SKM-1 (cell line): ENCODE measurements at regions not wholly inside any gene's neighbourhood (a gene's known extent, or its start where the extent isn't known, plus 50 kb on each side); places are given as distances from the start of the nearest gene placed in this dataset.

Experiments
- DNase-seq: peaks from one replicate; lab custom pipeline; 2025; ENCODE audit not compliant: unreplicated experiment; lab: John Stamatoyannopoulos, UW

DNA sequence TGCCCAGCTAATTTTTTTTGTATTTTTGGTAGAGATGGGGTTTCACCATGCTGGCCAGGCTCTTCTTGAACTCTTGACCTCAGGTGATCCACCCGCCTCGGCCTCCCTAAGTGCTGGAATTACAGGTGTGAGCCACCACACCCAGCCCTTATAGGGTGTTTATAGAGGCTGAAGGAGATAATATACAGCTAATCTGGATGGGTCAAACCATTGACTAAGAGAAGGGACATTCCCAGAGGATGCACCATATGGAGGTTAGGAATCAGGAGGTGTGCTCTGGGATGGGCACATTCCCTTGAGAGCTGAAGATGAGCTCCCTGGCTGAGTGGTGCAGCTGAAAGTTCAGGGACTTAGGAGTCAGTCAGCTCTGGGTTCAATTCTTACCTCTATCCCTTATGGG is 68.3 kb upstream of the SHISA3 start:
- DNase-seq: no peak

DNA sequence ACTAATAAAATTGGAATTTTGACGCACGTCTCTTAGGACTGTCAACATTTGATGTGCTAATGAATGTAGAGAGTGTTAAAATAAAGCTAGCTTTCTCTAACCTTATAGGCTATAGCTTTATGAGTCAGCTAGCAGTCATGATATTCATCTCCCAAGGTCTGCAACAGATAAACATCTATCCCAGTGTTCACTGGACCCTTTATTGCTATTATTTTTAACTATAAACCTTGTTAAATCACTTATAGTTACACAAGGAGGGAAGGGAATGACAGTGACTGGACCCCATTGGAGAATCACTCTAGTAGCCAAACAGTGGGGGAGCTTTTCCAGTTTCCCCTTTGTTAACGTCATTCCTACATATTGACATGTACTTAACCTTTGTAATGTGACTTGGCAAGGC is 67.9 kb upstream of the SHISA3 start:
- no peak for DNase-seq

DNA sequence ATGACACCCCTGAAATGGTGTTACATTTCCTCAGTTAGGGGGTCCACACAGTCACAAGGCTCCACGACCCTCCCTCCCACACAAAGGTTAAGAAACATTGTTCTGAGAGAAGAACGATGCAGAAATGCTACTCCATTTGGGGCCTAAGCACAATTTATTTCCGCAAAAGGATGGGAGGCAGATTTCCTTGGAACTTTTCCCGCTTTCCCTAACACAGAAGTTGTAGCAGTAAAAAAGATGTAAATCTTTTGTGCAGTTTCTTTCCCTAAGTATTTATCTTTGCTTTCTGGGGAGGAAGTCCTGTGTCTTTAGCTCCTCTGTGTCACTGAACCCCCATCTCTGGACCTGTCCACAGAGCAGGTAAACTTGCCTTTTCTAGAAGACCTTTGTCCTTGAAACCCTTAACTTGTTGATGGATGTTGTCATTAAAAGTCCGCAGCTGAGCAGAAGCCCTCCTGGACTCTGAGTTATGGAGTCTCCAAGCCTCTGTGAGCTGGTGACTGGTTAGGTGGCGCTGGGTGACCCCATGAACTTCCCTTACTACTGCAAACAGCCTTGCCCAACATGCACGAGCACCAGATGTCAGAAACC is 67.2 kb upstream of the SHISA3 start:
- DNase-seq: no peak

DNA sequence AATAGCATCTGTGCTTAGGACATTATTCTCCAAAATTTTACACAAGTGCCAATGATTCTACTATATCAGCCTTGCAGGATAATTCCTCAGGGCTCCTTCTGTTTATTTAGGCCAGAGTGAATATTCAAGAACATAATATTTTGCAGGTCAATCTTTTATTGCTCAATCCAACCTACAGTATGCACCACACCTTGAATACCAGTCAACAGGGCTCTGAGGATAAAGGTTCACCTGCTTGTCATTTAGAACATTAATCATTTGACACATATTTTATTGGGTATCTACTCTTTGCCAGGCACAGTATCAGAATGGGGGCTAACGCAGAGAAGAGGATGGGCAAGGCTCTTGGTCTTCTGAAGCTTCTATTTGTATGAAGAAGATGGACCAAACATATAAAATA is 66.2 kb upstream of the SHISA3 start:
- DNase-seq: no peak

DNA sequence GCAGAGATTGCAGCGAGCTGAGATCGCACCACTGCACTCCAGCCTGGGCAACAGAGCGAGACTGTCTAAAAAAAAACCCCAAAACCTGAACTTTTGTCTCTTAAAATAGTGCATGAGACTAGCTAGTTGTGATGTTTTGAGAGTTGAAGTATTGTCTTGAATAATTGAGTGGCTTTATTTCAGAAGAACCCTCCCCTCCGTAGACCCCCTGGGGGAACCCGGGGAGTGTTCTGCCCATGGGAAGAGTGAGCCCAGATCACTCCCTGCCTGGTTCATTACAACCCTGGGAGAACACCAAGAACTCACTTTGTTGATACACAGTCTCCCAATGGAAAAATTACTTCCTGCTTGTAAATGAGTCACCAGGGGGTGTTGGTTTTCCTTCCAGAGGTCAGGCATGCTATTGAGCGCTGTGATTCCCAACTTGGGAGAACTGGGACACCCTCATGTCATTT is 65.3 kb upstream of the SHISA3 start:
- no peak for DNase-seq

DNA sequence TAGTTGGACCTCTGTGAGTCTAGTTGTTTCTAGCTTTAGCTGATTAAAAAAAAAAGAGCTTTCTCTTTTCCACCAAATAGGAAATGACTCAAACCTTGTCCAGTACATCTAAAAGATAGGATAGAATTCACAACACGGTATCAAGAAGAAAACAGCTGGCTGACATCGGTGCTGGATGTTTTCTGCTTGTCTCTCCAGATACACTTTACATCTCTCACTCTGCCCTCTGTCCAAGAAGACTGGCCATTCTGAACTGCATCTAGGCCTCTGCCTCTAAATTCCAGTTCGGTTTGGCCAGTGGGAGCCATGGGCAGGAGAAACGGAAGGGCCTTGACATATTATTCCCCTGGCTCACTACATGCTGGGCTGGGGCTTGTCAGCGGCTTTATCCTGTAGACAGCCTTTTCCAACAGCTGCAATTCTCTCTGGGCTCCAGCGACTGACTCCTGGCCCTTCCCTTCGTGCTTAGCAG is 57.3 kb upstream of the SHISA3 start:
- no peak for DNase-seq

DNA sequence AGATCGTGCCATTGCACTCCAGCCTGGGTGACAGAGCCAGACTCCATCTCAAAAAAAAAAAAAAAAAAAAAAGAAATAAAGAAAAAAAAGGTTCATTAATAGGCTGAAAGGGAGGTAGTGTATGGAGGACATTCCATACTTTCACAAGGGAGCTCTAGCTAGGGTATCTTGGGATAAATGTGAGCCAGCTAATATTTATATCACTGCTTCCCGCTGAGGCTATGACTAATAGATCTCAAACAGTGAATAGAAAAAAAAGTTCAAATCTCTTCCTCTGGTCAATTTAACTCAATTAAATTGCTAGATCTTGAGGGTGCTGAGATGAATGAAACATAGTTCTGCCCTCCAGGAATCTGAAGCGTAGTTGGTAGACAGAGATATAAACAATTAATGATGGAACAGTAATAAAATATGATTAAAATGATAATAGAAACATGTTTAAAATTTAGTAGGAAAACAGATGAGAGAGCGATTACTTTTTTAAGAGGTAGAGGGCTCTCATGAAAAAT is 55.7 kb upstream of the SHISA3 start:
- DNase-seq: no peak

DNA sequence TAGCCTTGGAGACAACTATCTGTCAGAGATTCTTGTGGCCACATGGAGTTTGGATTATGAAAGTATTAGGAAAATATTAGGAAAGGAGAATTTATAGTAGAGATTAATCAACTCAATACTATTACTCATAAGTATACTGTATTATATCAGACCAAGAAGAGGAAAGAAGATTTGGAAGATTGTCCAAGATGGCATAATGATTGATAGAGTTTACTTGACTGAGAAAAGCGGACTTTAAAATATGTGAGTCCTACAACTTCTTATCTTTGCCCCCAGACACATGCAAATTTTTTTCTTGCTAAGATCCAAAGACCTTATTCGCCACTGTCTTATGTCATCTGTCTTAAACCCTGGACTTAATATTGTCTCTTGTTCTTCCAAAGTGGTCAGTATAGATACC is 54.8 kb upstream of the SHISA3 start:
- DNase-seq: no peak

DNA sequence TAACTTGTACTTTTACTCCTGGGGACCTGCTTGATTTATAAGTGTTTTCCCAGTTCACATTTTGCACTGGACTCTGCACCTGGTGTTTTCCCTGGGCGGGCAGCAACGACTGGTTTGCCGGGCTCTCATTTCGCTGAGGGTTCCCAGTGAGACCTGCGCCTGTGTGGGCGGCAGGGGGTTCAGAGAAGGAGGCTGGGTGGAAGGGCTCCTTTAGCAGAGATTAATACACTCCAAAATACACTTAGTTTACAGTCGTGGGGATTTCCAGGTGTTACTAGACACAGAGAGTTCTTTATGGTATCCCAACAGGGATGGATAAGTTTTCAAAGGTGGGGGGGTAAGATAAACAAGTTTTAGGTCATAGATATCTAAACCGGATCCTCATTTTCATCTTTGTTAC is 53.0 kb upstream of the SHISA3 start:
- DNase-seq: no peak

DNA sequence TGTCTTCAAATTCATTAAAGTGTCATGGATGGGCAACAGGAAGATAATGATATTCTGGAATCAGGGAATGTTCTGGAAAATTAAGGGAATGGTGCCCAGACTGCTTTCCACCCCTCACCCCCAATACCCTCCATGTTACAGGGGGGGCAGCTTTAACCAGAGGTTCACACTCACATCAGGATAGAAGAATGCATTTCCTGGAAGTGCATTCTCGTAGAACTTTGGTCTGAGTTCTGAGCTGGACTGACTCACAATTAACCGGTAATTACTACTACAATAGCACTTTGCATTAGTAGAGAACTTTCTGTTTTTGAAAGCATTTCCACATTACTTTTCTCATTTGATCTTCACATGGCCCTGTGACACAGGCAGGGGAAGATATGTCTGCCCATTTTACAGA is 52.5 kb upstream of the SHISA3 start:
- DNase-seq: no peak

DNA sequence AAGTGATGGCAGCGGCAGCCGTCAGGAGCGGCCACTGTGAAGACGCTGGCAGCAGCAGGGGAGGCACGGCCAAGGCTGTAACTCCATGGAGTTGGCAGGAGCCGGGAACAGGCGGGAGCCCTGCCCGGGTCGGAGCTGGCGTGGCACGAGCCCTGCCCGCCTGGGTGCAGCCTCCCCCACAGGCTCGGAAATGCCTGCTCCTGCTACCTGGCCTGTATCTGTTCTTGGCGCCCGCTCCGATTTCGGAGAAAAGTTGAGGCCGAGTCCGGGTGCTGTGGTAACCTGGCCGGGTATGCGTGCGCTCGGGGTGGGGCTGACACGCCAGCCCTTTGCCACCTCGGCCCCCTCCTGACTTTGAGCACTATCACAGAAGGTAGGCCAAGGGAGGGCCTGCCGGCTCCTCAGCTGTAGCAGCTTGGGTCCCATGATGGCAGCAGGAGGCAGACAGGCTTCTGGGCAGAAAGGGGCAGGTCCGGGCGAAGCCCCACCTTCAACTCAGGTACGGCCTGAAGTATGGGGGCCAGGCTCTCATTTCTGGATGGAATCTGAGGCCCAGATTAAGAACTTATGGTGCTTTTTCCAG is 51.2 kb upstream of the SHISA3 start:
- DNase-seq: no peak

DNA sequence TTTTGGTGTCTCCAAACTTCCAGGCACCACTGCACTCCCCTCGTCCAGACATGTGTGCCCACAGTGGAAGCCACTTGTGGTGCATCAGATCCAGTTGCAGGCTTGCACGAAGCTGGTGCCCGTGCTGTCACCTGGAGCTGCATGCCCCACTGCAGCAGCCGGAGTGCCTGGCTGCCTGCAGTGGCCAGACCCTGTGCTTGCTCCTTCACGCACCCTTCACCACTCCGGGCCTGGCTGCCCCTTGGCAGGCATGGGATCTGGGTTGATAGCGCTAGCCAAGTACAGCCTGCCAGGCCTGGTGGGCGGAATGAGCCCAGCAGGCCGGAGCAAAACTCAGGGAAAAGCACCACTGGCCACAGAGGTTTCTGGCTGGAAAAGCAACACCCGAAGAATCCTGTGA is 50.2 kb upstream of the SHISA3 start:
- no peak for DNase-seq
